GM12872 (cell line): ENCODE measurements at regions not wholly inside any gene's neighbourhood (a gene's known extent, or its start where the extent isn't known, plus 50 kb on each side); places are given as distances from the start of the nearest gene placed in this dataset.

Source experiments
- TF ChIP-seq, protein P1 (sequence below): IDR thresholded peaks from 3 replicates; pipeline ENCODE4 v1.5.1; 2011; ENCODE audit warnings: low read depth, mild to moderate bottlenecking, low read length, moderate library complexity; ENCODE audit not compliant: insufficient read depth

DNA sequence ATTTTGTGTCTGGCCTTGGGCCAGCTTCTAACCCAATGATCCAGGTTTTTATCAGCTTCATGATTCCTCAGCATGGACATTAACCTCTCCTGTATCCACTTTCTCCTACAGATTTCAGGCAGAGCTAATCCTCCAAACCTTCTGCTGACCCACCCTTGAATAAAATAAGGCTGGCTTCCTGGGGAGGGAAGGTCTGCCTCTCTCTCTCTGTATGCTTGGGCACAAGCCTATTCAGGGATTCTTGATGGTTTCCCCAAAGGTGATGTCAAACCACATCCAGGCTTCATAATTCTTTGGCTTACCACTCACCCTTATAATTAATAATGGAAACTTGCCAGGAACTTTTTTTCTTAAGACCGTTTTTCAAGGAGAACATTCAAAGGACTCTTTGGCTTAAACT is 240.1 kb downstream of the UTP18 start:
- TF ChIP-seq, protein P1, sequence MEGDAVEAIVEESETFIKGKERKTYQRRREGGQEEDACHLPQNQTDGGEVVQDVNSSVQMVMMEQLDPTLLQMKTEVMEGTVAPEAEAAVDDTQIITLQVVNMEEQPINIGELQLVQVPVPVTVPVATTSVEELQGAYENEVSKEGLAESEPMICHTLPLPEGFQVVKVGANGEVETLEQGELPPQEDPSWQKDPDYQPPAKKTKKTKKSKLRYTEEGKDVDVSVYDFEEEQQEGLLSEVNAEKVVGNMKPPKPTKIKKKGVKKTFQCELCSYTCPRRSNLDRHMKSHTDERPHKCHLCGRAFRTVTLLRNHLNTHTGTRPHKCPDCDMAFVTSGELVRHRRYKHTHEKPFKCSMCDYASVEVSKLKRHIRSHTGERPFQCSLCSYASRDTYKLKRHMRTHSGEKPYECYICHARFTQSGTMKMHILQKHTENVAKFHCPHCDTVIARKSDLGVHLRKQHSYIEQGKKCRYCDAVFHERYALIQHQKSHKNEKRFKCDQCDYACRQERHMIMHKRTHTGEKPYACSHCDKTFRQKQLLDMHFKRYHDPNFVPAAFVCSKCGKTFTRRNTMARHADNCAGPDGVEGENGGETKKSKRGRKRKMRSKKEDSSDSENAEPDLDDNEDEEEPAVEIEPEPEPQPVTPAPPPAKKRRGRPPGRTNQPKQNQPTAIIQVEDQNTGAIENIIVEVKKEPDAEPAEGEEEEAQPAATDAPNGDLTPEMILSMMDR: no peak

DNA sequence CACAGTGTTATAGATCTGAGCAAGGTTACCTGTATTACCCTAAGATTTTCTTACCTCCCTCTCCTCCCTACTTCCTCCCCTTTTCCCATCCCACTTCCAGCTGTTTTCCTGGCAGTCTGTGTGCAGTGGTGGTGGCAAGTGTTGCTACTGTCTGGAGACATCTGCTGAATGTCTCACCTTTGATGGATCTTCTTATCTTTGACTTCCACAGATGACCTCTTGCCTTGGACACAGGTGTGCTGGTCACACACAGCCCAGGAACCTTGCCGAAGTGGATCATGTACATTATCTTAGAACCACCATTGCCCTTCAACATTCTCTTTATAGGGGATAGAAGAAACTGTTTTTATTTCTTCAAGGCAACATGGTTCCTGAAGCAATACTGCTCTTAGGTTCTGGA is 245.1 kb downstream of the UTP18 start:
- TF ChIP-seq, protein P1: no peak

DNA sequence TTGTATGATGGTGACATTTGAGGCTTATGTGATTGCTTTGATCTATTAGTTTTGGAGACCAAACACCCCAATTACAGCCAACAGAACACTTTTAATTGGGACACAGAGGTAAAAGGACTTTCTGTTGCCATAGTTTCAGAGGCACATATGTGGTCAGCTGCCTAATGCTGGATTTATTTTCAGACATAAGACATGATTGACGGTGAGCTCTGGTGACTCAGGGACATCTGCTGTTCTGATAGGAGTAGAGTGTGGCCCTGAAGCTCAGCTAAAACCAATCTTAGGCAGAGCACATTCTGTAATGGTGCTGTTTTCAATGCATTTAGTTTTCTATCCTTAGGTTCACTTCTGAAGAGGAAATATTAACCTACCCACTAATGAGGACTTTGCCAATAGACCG is 247.1 kb downstream of the UTP18 start:
- TF ChIP-seq, protein P1: no peak

DNA sequence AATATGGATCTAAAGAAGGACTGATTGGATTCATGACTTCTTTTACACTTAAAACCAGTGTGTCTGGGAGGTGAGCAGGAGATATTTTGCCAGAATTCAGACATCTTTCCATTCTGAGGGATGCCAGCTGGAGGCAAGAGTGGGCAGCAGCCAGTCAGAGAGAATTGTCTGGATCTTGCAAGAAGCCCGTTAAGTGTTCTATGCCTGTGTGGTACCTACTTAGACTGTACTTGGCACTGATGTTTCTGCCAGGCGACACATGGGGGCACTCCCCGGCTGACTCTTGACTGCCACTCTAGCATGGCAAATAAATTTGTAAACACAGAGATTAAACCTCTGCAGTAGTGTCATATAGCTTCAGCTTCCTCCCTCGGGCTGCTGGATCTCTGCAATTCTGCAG is 247.7 kb downstream of the UTP18 start:
- TF ChIP-seq, protein P1: no peak

DNA sequence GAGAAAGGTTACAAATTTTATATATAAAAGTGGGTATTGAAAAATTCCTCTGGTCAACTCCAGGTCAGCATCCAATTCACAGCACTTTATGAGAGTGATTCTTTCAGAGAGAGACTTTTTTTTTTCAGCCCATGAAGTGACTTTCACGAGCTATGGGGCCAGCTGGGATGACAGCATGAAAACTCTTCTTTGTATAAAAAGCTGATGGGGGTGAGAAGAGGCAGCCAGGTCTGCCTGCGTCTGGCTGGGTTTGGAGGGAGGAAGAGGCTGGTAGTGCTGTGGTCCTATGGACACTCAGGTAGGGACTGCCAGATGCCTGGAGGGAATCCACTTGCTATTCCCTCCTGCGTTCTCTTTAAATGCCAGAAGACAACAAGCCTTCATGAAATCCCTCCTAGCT is 250.6 kb downstream of the UTP18 start:
- TF ChIP-seq, protein P1: no peak

DNA sequence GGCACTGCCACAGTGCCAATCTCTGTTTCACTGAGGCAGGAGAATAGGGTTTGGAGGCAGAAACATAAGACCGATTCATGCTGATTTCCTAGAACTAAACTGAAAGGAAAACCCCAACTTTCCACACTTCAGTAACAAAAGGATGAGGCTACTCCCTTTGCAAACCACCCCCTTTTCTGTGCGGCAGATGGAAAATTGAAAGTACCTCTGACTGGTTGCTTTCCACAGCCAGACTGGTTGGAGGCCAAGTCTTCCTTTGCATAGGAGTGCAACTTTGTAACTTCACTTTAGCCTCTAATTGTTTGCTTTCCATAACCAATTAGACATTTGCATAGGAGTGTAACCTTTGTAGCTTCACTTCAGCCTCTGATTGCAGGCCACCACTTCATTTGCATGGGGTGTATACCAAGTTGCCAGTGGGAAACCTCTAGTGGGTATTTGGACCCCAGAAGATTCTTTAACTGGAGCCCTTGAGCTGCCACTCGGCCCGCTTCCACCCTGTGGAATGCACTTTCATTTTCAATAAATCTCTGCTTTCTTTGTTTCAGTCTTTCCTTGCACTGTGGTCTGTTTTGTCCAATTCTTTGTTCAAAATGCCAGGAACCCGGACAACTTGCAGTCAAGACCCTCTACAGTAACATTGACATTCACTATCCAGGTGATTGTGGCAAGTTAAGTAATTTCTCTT is 252.0 kb downstream of the UTP18 start:
- TF ChIP-seq, protein P1: no peak

DNA sequence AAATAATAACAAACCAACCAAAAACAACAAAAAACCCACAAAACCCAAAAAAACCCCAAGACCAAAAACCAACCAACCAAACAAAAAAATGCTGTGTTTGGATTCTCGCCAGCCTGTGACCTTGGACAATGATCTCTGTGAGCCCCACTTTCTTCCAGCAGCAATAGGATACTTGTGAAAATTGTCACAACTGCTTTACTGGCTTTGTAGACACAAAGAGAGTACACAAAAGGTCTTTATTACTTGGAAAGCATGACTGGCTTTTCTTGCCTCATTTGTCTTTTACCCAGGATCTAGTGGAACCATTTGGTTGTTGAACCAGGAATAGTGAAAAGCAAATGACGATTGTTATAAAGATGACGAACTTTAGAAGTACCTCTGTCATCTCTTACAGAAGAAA is 256.6 kb downstream of the UTP18 start:
- TF ChIP-seq, protein P1: no peak
